Mesendoderm (in vitro differentiated cells): ENCODE measurements at regions not wholly inside any gene's neighbourhood (a gene's known extent, or its start where the extent isn't known, plus 50 kb on each side); places are given as distances from the start of the nearest gene placed in this dataset.

Source experiments
- DNase-seq: peaks from one replicate; pipeline ENCODE4 v3.0.0; 2013
- H2AK5ac ChIP-seq: 2 replicates; pipeline ENCODE4 v1.6.1; 2013; ENCODE audit warnings: low read length, inconsistent platforms
- H2BK120ac ChIP-seq: 2 replicates; pipeline ENCODE4 v1.6.1; 2013; ENCODE audit warnings: low read depth, mild to moderate bottlenecking, low read length, moderate library complexity, mixed read lengths
- H2BK15ac ChIP-seq: replicated peaks from 2 replicates; pipeline ENCODE4 v1.6.1; 2013; ENCODE audit warnings: low read depth, mild to moderate bottlenecking, moderate library complexity
- H2BK5ac ChIP-seq: 2 replicates; pipeline ENCODE4 v1.6.1; 2013; ENCODE audit warnings: low read length, inconsistent platforms
- H3K18ac ChIP-seq: 2 replicates; pipeline ENCODE4 v1.6.1; 2013; ENCODE audit warnings: mild to moderate bottlenecking, low read length, mixed read lengths
- H3K23ac ChIP-seq: one replicate; pipeline ENCODE4 v1.6.1; 2013; ENCODE audit warnings: low read length
- H3K27ac ChIP-seq: 2 replicates; pipeline ENCODE4 v1.5.1; 2013; ENCODE audit warnings: low read depth, mild to moderate bottlenecking, inconsistent platforms, low read length, moderate library complexity
- H3K27me3 ChIP-seq: 2 replicates; pipeline ENCODE4 v1.6.1; 2013; ENCODE audit warnings: low read length, control low read depth, mild to moderate bottlenecking, inconsistent platforms; ENCODE audit not compliant: insufficient read depth, poor library complexity
- H3K36me3 ChIP-seq: 2 replicates; pipeline ENCODE4 v1.6.1; 2013; ENCODE audit warnings: low read length, inconsistent platforms; ENCODE audit not compliant: control insufficient read depth, insufficient read depth
- H3K4ac ChIP-seq: one replicate; pipeline ENCODE4 v1.6.1; 2013; ENCODE audit warnings: low read depth, mild to moderate bottlenecking, low read length, moderate library complexity
- H3K4me1 ChIP-seq: 2 replicates; pipeline ENCODE4 v1.6.1; 2013; ENCODE audit warnings: low read depth, low read length, inconsistent platforms; ENCODE audit not compliant: control insufficient read depth
- H3K4me2 ChIP-seq: 2 replicates; pipeline ENCODE4 v1.6.1; 2013; ENCODE audit warnings: low read length
- H3K4me3 ChIP-seq: 2 replicates; pipeline ENCODE4 v1.5.1; 2013; ENCODE audit warnings: mild to moderate bottlenecking, low read length
- H3K56ac ChIP-seq: one replicate; pipeline ENCODE4 v1.6.1; 2013; ENCODE audit warnings: low read length
- H3K79me1 ChIP-seq: 2 replicates; pipeline ENCODE4 v1.6.1; 2013; ENCODE audit warnings: low read length, inconsistent platforms
- H3K79me2 ChIP-seq: 2 replicates; pipeline ENCODE4 v1.6.1; 2013; ENCODE audit warnings: mild to moderate bottlenecking, low read length; ENCODE audit not compliant: control insufficient read depth, insufficient read depth
- H3K9ac ChIP-seq: 2 replicates; pipeline ENCODE4 v1.6.1; 2013; ENCODE audit warnings: low read length, inconsistent platforms
- H4K5ac ChIP-seq: one replicate; pipeline ENCODE4 v1.6.1; 2013; ENCODE audit warnings: low read length
- H4K8ac ChIP-seq: one replicate; pipeline ENCODE4 v1.6.1; 2013; ENCODE audit warnings: low read depth, mild to moderate bottlenecking, control low read depth, low read length, moderate library complexity
- WGBS: extraction: QIAGEN DNeasy Blood & Tissue Kit; methylation state at CpG from one replicate; pipeline ENCODE4 v1.1.7; 2013; ENCODE audit warnings: low lambda C conversion rate, missing lambda C conversion rate; ENCODE audit not compliant: insufficient coverage; ENCODE audit errors: extremely low coverage; 5-methylcytosine and 5-hydroxymethylcytosine counted together

DNA sequence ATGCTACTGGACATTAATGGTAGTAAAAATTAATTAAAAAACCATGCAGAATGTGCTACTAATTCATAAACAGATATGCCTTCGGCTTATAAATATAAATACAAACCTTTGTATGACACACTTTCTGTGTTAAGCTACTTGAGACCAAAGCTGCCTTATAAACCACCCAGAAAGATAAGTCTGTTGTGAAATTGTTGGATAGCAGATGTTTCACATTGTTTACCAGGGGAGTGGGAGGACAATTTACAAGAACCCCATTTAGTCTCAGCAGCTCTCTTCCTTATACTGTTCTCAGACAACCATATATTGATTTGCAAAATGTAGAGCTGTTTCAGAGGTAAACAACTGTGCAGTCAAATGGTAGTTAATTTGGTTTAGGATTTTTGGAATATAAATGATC lies 524.4 kb downstream of the PRR16 start:
- Histone ChIP-seq H3K27ac (no peak overlapping the region), H3K4me2 (no peak overlapping the region), H3K56ac (no peak overlapping the region), H2BK120ac (no peak overlapping the region), H4K8ac (no peak overlapping the region), H2AK5ac (no peak overlapping the region), H3K9ac (no peak overlapping the region), H3K79me2 (no peaks in the 10 kb centered on the region), H4K5ac (no peak overlapping the region), H3K4me1 (no peaks in the 10 kb centered on the region), H3K36me3 (no peaks in the 10 kb centered on the region), H2BK5ac (no peak overlapping the region), H3K4me3 (no peak overlapping the region), H3K23ac (no peak overlapping the region), H3K79me1 (no peaks in the 10 kb centered on the region), H3K18ac (no peak overlapping the region), H3K4ac (no peak overlapping the region), H3K27me3 (no peaks in the 10 kb centered on the region), H2BK15ac (no peak overlapping the region)
- no peak for DNase-seq
- WGBS = no CpG with 5 or more reads among the region's 1 CpG

DNA sequence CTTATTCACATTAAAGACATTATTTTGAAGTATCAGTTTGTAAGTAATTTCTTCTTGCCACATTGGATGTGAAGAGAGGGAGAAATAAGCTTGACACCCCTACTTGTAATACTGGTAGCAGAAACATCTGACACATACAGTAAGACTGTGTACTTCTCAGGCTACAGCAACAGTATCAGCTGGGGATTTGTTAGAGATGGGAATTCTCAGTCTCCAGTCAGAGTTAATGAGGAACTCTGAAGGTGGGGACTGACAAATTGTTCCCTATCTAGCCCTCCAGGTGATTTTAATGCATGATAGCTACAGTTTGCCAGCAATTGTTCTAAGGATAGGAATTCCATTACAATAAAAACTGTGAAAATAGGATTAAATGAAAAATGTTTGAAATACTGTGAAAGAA lies 524.8 kb downstream of the PRR16 start:
- no peaks in the 10 kb centered on the region for H3K4me1 ChIP-seq
- no peak overlapping the region for H3K4me3 ChIP-seq
- no peak overlapping the region for H3K56ac ChIP-seq
- H2BK5ac ChIP-seq = no peak overlapping the region
- H4K5ac ChIP-seq = no peak overlapping the region
- peak; percentile 72 for DNase-seq
- H3K27ac ChIP-seq = no peak overlapping the region
- no peak overlapping the region for H4K8ac ChIP-seq
- no peak overlapping the region for H2AK5ac ChIP-seq
- H3K27me3 ChIP-seq = no peaks in the 10 kb centered on the region
- H3K4me2 ChIP-seq = no peak overlapping the region
- H3K23ac ChIP-seq = no peak overlapping the region
- no peak overlapping the region for H2BK120ac ChIP-seq
- H3K79me1 ChIP-seq = no peaks in the 10 kb centered on the region
- H3K9ac ChIP-seq = no peak overlapping the region
- H2BK15ac ChIP-seq = no peak overlapping the region
- H3K4ac ChIP-seq = no peak overlapping the region
- no peak overlapping the region for H3K18ac ChIP-seq
- no peaks in the 10 kb centered on the region for H3K36me3 ChIP-seq
- H3K79me2 ChIP-seq = no peaks in the 10 kb centered on the region

DNA sequence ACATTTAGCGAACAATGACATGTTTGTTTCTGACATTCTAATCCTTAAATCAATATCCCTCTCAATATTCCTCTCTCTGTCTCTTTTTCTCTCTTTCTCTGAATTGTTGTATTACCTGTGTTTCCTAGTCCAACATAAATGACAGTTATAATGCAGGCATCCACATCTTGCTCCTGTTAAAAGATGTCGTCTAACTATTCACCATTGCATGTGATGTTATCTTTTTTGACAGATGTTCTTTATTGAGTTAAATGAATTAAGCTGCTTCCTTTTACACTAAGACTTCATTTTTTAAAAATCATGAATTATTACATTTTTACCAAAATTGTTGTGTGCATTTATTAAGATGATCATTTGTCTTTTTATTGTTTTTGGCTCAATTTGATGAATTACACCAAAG lies 527.5 kb downstream of the PRR16 start:
- Histone ChIP-seq H3K56ac (no peak overlapping the region), H2BK15ac (no peak overlapping the region), H3K36me3 (no peaks in the 10 kb centered on the region), H3K79me1 (no peaks in the 10 kb centered on the region), H3K79me2 (no peaks in the 10 kb centered on the region), H3K27ac (no peak overlapping the region), H3K23ac (no peak overlapping the region), H3K4me1 (no peaks in the 10 kb centered on the region), H2BK120ac (no peak overlapping the region), H2AK5ac (no peak overlapping the region), H3K9ac (no peak overlapping the region), H3K4ac (no peak overlapping the region), H2BK5ac (no peak overlapping the region), H3K18ac (no peak overlapping the region), H3K4me3 (no peak overlapping the region), H4K8ac (no peak overlapping the region), H4K5ac (no peak overlapping the region), H3K27me3 (no peaks in the 10 kb centered on the region), H3K4me2 (no peak overlapping the region)
- no CpG with 5 or more reads among the region's 2 CpGs for WGBS
- DNase-seq = no peak

DNA sequence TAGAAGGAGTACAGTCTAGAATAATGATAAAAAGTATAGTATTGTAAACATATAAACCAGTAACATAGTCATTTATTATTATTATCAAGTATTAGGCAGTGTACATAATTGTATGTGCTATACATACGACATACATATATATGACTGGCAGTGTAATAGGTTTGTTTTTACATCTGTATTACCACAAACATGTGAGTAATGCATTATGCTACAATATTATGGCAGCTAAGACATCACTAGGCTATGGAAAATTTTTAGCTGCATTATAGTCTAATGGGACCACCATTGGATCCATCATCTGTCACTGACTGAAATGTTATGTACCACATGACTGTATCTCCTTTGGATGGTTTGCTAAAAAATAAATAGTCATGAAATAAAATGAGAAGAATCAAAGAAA lies 530.0 kb downstream of the PRR16 start:
- Histone ChIP-seq H3K56ac (no peak overlapping the region), H3K4me3 (no peak overlapping the region), H3K4ac (no peak overlapping the region), H2BK120ac (no peak overlapping the region), H3K27me3 (no peaks in the 10 kb centered on the region), H3K18ac (no peak overlapping the region), H2AK5ac (no peak overlapping the region), H3K4me1 (no peaks in the 10 kb centered on the region), H3K9ac (no peak overlapping the region), H3K4me2 (no peak overlapping the region), H4K8ac (no peak overlapping the region), H4K5ac (no peak overlapping the region), H3K36me3 (no peaks in the 10 kb centered on the region), H3K23ac (no peak overlapping the region), H3K79me1 (no peaks in the 10 kb centered on the region), H2BK15ac (no peak overlapping the region), H3K27ac (no peak overlapping the region), H3K79me2 (no peaks in the 10 kb centered on the region), H2BK5ac (no peak overlapping the region)
- no peak for DNase-seq
- no CpG with 5 or more reads among the region's 1 CpG for WGBS

DNA sequence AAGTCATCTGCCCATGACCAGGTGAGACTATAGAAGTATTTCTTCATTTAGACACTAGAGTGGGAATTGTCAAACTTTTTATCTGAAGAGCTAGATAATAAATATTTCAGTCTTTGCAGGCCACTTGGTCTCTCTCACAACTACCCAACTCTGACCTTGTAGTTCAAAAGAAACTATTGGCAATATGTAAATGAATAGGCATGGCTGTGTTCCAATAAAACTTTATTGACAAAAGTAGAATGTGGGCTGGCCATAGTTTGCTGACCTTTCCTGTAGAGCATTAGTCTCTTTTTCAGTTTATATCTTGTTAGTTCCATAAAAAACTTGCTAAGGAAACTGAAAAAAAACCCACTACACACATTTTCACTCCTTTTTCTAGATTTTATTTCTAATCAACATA lies 535.5 kb downstream of the PRR16 start:
- Histone ChIP-seq H3K36me3 (no peaks in the 10 kb centered on the region), H2BK5ac (no peak overlapping the region), H2BK120ac (no peak overlapping the region), H2AK5ac (no peak overlapping the region), H3K27me3 (no peaks in the 10 kb centered on the region), H3K4me3 (no peak overlapping the region), H4K5ac (no peak overlapping the region), H3K4me1 (no peaks in the 10 kb centered on the region), H3K56ac (no peak overlapping the region), H3K4ac (no peak overlapping the region), H3K9ac (no peak overlapping the region), H2BK15ac (no peak overlapping the region), H3K23ac (no peak overlapping the region), H3K79me2 (no peaks in the 10 kb centered on the region), H3K18ac (no peak overlapping the region), H4K8ac (no peak overlapping the region), H3K27ac (no peak overlapping the region), H3K4me2 (no peak overlapping the region), H3K79me1 (no peaks in the 10 kb centered on the region)
- no peak for DNase-seq

DNA sequence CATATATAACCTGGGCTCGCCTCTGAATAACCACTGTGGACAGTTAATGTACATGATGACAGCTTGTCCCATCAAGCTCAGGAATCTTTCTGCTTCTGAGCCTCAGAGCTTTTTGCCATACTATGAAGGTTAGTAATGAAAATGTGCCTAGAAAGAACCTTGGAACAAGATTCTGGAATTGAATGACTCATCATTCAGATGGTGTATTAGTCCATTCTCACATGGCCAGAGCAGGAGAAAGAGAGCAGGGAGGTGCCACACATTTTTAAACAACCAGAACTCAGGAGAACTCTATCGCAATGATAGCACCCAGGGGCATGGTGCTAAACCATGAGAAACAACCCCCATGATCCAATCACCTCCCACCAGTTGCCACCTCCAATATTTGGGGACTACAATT lies 542.1 kb downstream of the PRR16 start:
- H3K79me2 ChIP-seq = no peaks in the 10 kb centered on the region
- no peak overlapping the region for H2AK5ac ChIP-seq
- no peak overlapping the region for H4K5ac ChIP-seq
- H3K4me3 ChIP-seq = no peak overlapping the region
- H3K18ac ChIP-seq = no peak overlapping the region
- H3K27ac ChIP-seq = no peak overlapping the region
- no peak overlapping the region for H3K4me2 ChIP-seq
- H2BK5ac ChIP-seq = no peak overlapping the region
- H3K23ac ChIP-seq = no peak overlapping the region
- no peaks in the 10 kb centered on the region for H3K36me3 ChIP-seq
- H3K56ac ChIP-seq = no peak overlapping the region
- no peak overlapping the region for H4K8ac ChIP-seq
- no peak overlapping the region for H3K9ac ChIP-seq
- H3K4ac ChIP-seq = no peak overlapping the region
- no peak overlapping the region for H2BK120ac ChIP-seq
- no peaks in the 10 kb centered on the region for H3K79me1 ChIP-seq
- no peak overlapping the region for H2BK15ac ChIP-seq
- DNase-seq = no peak
- H3K27me3 ChIP-seq = no peaks in the 10 kb centered on the region
- WGBS = no CpG with 5 or more reads among the region's 2 CpGs
- H3K4me1 ChIP-seq = no peaks in the 10 kb centered on the region
